GM18502 (cell line): ENCODE measurements at regions not wholly inside any gene's neighbourhood (a gene's known extent, or its start where the extent isn't known, plus 50 kb on each side); places are given as distances from the start of the nearest gene placed in this dataset.

Experiments
- ATAC-seq: cut with Tn5 transposase; IDR thresholded peaks from one replicate; pipeline ENCODE4 v1.9.1; 2021; ENCODE audit warnings: mild to moderate bottlenecking; ENCODE audit not compliant: unreplicated experiment, poor library complexity

DNA sequence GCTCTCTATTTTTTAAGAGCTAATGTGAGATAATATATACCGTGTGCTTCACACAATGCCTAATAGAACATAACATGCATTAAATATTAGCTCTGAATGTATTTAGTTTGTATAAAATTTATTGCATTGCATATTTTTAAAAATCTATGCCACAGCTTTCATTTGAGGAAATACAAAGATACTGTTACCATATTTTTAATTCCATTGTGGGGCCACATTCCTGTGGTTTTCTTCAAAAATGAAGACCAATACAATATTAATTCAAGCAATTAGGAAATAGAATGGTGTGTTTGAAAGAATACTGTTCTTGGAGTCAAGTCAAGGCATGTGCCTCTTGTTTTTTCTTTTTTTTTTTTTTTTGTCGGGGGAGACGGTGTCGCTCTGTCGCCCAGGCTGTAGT is 95.4 kb upstream of the CADPS start:
- ATAC-seq = no peak

DNA sequence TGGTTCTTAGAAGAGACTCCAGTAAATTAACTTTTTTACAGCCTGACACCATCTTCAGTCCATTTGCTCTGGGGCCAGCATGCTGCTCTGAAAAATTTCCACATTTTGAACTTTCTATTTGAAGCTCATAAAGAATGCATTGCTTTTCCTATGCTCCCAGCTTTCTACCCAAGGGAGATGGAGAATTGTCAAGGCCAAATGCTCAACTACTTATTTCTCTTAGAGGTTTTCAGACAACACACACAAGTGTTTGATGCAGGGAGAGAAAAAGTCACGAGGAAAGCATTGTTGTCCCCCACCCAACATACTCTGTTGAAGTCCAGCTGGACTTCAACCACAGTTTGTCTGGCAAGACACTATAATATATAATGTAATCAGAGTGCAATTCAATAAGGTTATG is 100.3 kb upstream of the CADPS start:
- ATAC-seq = no peak

DNA sequence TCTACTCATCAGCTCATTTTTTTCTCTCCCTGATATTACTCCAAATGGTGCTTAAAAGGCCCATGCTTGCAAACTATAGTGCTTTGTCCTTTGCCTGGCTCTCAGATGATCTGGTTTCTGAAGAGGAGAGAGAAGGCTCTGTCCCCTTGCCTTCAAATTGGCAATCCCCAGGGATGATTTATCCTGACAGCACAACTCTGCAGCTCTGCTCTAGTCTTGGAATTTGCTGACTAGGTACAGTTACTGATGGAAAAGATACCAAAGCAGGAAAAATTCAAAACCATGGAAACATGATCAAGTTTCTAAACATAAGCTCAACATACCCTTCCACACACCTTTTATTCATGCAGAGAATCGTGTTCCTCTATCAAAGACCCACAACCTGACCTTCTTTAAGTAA is 106.7 kb upstream of the CADPS start:
- no peak for ATAC-seq

DNA sequence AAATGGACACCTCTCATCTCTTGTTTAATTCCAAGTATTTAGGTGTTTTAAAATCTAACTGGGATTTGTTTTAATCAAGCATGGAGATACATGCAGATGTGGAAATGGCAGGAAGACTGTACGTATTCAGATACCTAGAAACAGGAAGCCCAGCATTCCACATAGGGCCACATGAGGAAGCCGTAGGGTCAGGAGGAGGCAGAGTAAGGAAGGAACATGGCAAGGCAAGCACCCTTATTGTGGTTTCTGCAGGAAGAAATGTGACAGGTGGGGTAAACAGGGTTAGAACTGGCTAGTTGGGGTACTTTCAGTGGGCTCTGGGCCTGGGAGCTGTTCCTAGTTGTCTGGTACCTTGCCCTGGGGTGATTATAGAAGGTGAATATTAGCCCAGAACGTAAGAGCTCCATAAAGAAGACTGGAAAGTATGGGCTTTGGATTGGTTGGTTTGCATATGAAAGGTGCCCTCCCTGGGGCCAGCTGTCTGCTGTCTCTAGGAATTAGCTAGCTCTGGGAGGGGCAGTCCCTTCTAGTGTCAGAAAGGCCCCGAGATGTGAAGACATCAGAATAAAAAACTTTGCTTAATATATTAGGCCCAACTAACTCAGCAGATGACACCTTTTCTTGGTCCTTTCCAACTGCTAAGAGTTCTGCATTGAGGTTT is 107.7 kb upstream of the CADPS start:
- no peak for ATAC-seq

DNA sequence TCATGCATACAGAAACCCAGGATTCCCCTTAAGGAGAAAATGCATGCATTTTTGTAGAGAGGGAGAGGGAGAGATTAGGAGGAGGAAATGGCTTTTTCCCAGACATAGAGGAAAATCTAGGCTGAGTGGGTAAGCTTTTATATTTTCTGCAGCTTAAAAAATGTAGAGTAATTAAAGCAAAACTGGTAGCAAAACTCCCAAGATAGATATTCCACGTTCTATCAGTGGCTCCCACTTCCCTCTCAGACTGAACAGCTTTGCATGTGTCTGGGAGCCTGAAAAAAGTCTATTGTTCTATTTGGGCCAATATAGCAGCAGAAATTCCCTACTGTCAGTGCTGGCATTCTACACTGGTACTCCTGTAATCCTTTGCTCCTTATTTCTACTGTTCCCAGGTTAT is 110.8 kb upstream of the CADPS start:
- no peak for ATAC-seq

DNA sequence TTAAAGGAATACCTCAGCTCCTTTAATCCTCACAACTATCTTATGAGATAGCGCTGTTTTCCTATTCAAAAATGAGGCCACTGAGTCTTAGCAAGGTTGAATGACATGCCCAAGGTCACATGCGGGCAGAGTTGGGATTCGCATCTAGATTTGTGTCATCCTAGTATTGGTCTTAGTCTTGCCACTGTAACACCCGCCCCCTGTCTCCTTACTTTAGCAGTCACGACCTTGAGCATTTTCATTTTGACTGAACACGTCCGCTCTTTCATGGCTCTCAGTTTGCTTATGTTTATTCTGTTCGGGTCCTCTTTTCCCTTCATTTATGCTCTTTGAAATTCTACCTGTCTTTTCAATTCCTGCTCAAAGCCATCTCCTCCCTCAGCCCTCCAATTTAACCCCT is 112.5 kb upstream of the CADPS start:
- no peak for ATAC-seq

DNA sequence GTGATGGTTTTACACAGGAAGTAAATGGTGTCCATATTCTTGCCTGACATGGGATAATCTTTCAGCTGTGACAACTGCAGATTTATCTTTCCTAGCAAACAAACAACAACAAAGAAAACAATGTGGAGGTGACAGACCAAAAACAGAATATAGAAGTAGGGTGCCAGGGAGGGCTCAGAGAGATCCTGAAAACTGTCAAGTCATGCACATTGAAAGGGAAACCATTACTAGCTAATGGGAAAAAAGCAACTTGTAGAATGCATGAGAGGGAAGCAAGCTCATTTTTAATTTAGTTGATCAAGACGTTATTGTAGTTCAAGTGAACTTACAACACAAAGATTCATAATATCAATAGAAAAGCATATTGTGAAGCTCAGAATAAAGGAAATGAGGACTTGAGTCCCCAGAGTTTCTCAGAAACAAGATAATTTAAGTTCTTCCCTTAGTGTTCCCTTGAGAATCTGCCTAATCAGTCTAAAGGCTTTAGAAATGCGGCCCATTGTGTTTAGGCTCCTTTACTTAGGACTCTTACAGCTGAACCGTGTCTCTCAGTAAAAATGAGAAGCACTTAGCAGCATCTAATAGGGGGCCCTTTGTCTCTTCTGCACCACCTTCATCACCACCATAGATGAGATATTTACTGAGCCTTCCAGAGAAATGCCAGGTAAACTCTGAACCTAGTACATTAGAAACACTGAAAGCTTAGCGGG is 115.6 kb upstream of the CADPS start:
- no peak for ATAC-seq

DNA sequence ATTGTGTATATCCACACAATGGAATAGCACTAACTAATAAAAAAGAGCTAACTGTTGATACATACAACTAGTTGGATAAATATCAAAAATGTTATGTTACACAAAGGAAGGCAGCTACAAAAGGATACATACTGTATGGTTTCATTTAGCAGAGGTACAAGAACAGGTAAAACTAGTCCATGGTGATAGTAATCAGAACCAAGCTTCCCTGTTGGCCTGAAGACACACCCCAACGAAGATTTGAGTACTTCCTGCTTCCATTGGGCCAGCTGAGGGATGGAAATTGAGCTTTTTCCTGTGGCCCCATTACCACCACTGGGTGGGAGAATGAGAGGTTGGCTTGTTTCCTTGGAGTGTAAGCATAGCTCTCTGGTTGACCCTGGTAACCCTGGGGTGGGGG is 117.3 kb upstream of the CADPS start:
- no peak for ATAC-seq

DNA sequence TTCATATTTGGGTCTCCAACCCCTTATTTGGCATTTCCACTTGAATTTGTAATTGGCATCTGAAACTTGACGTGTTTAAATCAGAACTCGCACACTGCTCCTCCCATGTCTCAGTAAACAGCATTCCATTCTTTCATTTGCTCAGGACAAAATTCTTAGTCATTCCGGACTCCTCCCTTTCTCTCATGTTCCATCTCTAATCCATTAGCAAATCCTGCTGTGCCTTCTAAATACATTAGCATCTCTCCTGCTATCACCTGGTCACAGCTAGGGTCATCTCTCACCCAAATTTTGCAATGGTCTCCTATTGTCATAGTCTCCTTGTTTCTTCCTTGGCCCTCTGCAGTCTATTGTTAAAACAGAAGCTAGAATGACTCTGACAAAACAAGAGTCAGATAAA is 119.9 kb upstream of the CADPS start:
- no peak for ATAC-seq

DNA sequence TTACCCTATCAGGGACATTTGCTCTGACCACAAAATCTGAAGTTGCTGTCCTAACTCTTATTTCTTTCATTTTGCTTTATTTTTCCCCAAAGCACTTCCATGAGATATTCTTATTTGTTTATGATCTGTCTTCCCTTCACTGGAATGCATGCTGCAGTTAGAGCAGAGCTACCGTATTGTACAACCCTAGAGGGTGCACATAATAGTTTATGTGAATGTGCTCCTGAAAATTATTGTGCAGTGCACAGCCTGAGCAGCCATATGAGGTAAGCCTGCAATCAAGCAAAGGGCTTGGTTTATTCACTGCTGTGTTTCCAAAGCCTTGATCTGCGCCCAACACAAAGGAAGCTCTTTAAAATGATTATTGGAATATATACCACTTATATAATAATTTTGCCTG is 120.3 kb upstream of the CADPS start:
- no peak for ATAC-seq

DNA sequence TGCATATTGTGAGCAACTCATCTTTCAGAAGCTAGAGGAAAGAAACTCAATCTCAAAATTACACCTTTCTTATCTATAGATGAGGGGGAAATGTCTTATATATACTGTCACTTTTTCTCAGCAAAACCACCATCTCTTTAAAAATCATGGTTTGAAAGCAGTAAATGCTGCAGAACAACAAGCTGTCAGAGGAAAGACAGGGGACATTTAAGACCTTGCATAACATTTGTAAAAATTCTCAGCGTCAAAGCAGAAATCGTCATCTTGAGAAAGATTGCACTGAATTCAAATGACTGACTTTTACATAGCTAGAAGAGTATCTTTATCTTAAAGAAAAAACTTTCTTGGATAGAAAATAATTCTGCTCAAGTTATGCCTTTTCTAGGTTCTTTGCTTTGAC is 122.2 kb upstream of the CADPS start:
- ATAC-seq = no peak

DNA sequence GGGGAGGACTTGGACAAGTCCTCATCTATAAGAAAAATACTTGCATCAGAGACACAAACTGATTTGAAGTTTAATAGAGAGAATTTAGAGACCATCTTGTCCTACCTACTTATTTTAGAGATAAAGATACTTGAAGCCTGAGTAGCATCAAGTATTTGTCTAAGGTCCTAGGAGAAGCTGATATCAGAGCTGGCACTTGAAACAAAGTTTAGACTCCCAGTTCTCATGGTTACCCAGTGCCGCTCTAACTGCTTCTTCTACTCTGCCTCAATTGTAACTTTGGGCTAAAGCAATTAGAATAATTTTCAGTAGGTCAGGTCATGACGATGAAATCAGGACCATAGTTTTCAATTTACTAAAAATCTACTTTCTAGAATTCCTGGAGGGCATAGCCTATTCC is 123.9 kb upstream of the CADPS start:
- ATAC-seq = no peak

DNA sequence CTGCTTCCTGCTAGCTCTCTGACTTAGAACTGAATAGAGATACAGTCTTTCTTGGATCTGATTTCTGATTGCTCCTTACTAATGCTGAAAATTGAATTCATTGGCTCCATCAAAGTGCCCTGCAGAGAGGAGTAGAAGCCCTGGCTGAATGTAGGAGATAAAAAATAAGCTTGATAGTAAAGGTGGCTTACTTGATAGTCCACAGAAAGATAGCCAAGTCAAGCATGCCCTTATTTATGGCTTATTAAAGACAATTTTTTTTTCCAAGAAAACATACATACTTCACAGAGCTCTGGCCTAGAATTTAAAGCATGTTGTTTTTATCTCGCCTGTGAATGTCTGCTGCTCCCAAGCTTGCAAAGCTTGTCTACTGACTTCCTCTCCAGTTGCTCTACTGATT is 124.6 kb upstream of the CADPS start:
- no peak for ATAC-seq

DNA sequence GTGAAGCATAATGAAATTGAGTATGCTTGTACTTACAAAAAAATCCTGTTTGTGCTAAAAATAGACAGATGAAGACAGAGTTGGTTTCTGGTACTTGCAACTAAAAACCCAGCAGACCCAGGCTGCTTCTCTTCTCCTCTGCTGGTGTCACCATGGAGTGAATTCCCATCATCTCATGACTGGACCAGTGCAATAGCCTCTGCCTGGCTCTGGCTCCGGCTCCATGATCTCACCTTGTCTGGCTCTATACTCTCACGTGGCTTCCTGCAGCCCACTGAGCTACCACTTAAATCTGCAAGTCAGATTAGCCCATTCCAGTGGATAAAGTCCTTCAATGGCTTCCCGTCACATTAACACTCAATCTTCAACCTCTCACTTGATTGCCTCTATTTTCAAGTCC is 129.2 kb upstream of the CADPS start:
- no peak for ATAC-seq

DNA sequence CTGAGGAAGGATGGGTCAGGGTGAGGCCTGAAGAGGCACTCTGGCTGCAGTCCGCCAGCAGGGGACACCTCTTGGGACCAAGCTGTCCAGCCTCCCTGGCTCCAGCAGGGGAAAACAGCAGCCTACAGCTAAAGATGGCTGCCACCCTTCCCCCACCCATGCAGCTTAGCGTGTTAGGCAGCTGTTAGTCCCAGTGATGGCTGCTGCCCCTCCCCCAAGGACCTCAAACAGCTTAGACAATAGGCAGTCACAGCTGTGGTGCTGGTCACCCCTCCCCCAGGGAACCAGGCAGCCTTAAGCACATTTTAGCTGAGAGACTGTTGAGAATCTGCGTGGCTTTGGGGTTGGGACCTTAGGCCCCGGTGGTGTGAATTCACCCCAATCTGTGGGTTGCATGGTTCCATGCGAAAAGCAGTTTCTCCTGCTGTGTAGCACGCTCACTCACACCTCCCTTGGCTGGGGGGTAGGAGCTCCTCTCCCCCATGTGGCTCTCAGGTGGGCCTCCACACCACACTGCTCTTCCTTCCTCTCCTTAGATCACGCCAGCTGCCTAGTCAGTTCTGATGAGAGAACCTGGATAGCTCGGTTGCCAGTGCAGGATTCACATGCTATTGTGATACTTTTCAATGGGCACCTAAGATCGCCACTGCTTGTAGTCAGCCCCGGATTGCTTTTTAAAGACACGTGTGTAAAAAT is 140.5 kb upstream of the CADPS start:
- no peak for ATAC-seq

DNA sequence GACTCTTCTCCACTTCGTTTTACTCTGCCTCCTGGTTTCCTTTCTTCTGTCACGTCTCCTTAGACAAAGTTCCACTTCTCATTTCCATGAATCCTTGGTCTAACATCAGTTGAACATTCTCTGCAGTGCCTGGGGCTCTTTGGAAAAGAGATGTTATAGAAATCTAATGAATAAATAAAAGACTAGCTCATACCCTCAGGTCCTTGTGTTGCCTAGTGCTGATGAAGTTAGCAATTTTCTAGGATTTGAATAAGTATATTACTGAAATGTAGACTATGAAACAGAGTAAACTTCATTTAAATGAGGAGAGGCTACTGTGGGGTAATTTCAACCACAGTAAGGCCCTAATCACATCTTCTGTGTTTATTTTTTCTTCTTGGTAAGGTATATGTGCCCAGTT is 146.9 kb upstream of the CADPS start:
- ATAC-seq = no peak

DNA sequence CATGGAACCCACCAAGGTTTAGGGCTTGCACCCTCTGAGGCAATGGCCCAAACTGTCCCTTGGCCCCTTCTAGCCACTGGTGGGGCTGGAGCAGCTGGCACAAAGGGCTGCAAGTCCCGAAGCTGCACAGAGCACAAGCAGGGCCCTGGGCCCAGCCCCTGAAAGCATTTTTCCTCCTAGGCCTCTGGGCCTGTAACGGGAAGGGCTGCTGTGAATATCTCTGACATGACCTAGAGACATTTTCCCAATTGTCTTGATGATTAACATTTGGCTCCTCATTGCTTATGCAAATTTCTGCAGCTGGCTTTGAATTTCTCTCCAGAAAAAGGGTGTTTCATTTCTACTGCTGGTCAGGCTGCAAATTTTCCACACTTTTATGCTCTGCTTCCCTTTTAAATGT is 151.5 kb upstream of the CADPS start:
- no peak for ATAC-seq

DNA sequence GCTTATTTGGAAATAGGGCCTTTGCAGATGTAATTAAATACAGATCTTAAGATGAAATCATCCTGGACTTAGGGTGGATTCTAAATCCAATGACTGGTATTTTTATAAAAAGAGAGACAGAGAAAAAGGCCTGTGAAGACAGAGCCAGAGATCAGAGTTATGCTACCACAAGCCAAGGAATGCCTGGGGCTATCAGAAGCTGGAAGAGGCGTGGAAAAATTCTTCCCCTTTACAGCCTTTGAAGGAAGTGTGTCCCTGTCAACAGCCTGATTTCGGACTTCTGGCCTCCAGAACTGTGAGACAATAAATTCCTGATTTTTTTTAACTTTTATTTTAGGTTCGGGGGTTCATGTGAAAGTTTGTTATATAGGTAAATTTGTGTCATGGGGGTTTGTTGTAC is 154.1 kb upstream of the CADPS start:
- ATAC-seq = no peak

DNA sequence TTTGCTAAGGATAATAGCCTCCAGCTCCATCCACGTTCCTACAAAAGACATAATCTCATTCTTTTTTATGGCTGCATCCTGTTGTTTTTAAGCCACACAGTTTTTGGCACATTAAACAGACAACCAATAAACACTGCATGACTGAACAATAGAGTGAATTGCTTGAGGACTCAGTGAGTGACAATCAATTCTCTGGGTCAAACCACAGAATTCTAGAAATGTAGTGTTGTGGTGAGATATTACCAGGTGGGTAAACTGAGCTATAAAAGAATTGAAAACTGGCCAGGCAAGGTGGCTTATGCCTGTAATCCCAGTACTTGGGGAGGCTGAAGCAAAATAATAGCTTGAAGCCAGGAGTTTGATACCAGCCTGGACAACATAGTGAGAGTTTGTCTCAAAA is 154.7 kb upstream of the CADPS start:
- ATAC-seq = no peak

DNA sequence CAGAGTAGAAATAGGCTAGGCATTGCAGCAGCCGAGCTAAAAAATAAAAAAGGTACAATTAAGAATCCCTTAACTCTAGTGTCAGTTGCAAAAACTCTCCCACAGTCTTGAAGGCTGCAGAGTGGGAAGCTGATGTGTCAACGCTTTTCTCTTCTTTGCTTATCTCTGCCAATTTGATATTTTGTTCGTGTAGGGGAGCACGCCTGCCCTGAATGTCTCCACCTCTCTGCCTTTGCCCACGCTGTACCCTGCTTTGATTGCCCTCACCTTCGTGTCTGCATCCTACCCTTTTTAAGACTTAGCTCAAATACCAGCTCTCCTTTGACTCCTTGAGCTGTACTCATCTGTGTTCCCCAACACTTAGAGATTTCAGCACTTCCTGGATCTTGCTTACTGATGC is 155.4 kb upstream of the CADPS start:
- no peak for ATAC-seq

DNA sequence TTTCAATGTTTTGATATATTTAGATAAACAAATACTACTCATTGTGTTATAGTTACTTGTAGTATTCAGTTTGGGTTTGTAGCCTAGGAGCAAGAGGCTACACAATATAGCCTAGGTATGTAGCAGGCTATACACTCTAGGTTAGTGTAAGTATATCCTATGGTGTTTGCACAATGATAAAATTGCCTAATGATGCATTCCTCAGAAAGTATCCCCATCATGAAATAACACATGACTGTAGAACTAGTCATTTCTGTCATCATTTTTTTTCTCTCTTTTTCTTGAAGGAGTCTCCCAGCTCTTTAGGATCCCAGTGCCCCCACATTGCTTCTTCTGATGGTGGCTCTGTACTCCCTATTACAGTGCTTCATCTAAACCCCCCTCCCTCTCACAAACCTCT is 157.7 kb upstream of the CADPS start:
- ATAC-seq = no peak

DNA sequence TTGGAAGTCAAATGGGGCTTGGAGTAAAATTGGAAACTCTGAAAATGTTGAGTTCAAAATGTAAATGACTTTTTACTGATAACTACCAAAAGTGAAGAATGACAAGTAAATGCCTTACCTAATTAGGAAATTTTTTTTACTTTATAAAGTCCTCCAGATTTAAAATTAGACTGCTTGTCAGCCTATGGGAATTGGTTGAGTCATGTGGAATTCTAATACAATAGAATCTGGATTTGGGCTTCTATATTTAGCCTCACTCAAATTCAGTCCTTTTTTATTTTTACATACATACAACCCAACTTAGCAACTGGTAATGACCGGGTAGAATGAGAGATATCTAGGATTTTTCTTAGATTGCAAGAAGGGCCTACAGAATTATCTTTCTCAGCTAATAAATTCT is 158.9 kb upstream of the CADPS start:
- ATAC-seq = no peak
